OCI-LY7 (cell line): ENCODE measurements at regions not wholly inside any gene's neighbourhood (a gene's known extent, or its start where the extent isn't known, plus 50 kb on each side); places are given as distances from the start of the nearest gene placed in this dataset.

ENCODE experiments used
- BruUV-seq: library from RNA; stranded (reverse); fragments of 400-500 nt; replicated peaks from 2 replicates; lab custom pipeline; 2021; lab: Mats Ljungman, UMichigan
- CTCF ChIA-PET: fragments of 300-600 bp; sonication (Branson Sonifier 250); formaldehyde crosslinking; loops from one replicate; lab custom pipeline; 2022; ENCODE audit warnings: antibody characterized with exemption; ENCODE audit not compliant: unreplicated experiment; lab: Charles Lee
- POLR2A ChIA-PET: fragments of 300-600 bp; sonication (Branson Sonifier 250); formaldehyde crosslinking; loops from one replicate; lab custom pipeline; 2022; ENCODE audit warnings: antibody characterized with exemption; lab: Charles Lee
- DNase-seq: peaks from one replicate; pipeline ENCODE4 v3.0.0-alpha.2; 2015; ENCODE audit warnings: low spot score
- H2AFZ ChIP-seq: fragments of 200-600 bp; sonication (generic), shearing (Covaris generic); 2 replicates; pipeline ENCODE4 v1.6.1; 2014; ENCODE audit warnings: mild to moderate bottlenecking, antibody characterized with exemption, low read length, moderate library complexity
- H3K27ac ChIP-seq: fragments of 200-600 bp; sonication (generic); 2 replicates; pipeline ENCODE4 v1.5.1; 2014; ENCODE audit warnings: mixed run types, low read depth, mild to moderate bottlenecking, moderate library complexity, low read length, inconsistent platforms; ENCODE audit not compliant: poor library complexity, severe bottlenecking
- H3K36me3 ChIP-seq: fragments of 200-600 bp; sonication (generic); 2 replicates; pipeline ENCODE4 v1.6.1; 2014; ENCODE audit warnings: mild to moderate bottlenecking, antibody characterized with exemption, low read length, moderate library complexity, mixed read lengths; ENCODE audit not compliant: insufficient read depth
- H3K4me1 ChIP-seq: fragments of 200-600 bp; sonication (generic); 2 replicates; pipeline ENCODE4 v1.5.1; 2014; ENCODE audit warnings: mild to moderate bottlenecking, low read length; ENCODE audit not compliant: insufficient read depth, poor library complexity, severe bottlenecking
- H3K4me2 ChIP-seq: fragments of 200-600 bp; sonication (generic); 2 replicates; pipeline ENCODE4 v1.6.1; 2014; ENCODE audit warnings: mild to moderate bottlenecking, low read length
- H3K4me3 ChIP-seq: fragments of 200-600 bp; sonication (generic); 2 replicates; pipeline ENCODE4 v1.5.1; 2014; ENCODE audit warnings: mild to moderate bottlenecking, low read depth, low read length; ENCODE audit not compliant: poor library complexity, severe bottlenecking
- H3K79me2 ChIP-seq: fragments of 200-600 bp; sonication (generic); 2 replicates; pipeline ENCODE4 v1.6.1; 2016; ENCODE audit warnings: low read depth, mild to moderate bottlenecking, low read length, moderate library complexity, mixed read lengths; ENCODE audit not compliant: insufficient read depth
- H3K9me2 ChIP-seq: fragments of 200-600 bp; sonication (generic); 2 replicates; pipeline ENCODE4 v1.6.1; 2016; ENCODE audit warnings: mild to moderate bottlenecking, low read length, mixed read lengths; ENCODE audit not compliant: insufficient read depth
- H3K9me3 ChIP-seq: fragments of 200-600 bp; sonication (generic); 2 replicates; pipeline ENCODE4 v1.6.1; 2014; ENCODE audit warnings: mild to moderate bottlenecking, mixed run types, low read length, mixed read lengths
- H4K20me1 ChIP-seq: fragments of 200-600 bp; sonication (generic); 2 replicates; pipeline ENCODE4 v1.6.1; 2014; ENCODE audit warnings: mild to moderate bottlenecking, antibody characterized with exemption, low read length, moderate library complexity, mixed read lengths; ENCODE audit not compliant: insufficient read depth
- CTCF ChIP-seq: fragments of 200-600 bp; sonication (generic); conservative IDR thresholded peaks from 2 replicates; pipeline ENCODE4 v1.5.1; 2014; ENCODE audit warnings: mild to moderate bottlenecking, antibody characterized with exemption, low read length, moderate library complexity, mixed read lengths
- EZH2phosphoT487 ChIP-seq: fragments of 200-600 bp; sonication (generic); IDR thresholded peaks from 2 replicates; pipeline ENCODE4 v1.6.1; 2018; ENCODE audit warnings: low read depth, borderline replicate concordance, mild to moderate bottlenecking, mixed run types, antibody characterized with exemption, low read length, moderate library complexity, mixed read lengths
- intact Hi-C: fragments of 100-400 bp; cut with micrococcal nuclease; formaldehyde crosslinking; loops from one replicate; pipeline ENCODE4 v1.10.0; 2022; ENCODE audit not compliant: unreplicated experiment

- no peaks in the 10 kb centered on the region for H4K20me1 ChIP-seq
- ChIA-PET POLR2A (no interaction called here), CTCF (no interaction called here)
- no TSS peak for BruUV-seq
- DNase-seq, result no peak
- H3K36me3 ChIP-seq, result no peaks in the 10 kb centered on the region
- H3K4me2 ChIP-seq, result no peak overlapping the region
- no peaks in the 10 kb centered on the region for H3K4me1 ChIP-seq
- no peak overlapping the region for H3K4me3 ChIP-seq
- H3K9me2 ChIP-seq, result no peaks in the 10 kb centered on the region
- no peak for TF ChIP-seq EZH2phosphoT487
- no peak for TF ChIP-seq CTCF
- H2AFZ ChIP-seq, result no peak overlapping the region
- intact Hi-C loops, result no loop called here
- no peaks in the 10 kb centered on the region for H3K79me2 ChIP-seq
- no peak overlapping the region for H3K27ac ChIP-seq
- H3K9me3 ChIP-seq, result no peaks in the 10 kb centered on the region
These were observed 61.5 kb downstream of the ZIC5 start for GRCh38 chr13:99909836-99910619.

DNA sequence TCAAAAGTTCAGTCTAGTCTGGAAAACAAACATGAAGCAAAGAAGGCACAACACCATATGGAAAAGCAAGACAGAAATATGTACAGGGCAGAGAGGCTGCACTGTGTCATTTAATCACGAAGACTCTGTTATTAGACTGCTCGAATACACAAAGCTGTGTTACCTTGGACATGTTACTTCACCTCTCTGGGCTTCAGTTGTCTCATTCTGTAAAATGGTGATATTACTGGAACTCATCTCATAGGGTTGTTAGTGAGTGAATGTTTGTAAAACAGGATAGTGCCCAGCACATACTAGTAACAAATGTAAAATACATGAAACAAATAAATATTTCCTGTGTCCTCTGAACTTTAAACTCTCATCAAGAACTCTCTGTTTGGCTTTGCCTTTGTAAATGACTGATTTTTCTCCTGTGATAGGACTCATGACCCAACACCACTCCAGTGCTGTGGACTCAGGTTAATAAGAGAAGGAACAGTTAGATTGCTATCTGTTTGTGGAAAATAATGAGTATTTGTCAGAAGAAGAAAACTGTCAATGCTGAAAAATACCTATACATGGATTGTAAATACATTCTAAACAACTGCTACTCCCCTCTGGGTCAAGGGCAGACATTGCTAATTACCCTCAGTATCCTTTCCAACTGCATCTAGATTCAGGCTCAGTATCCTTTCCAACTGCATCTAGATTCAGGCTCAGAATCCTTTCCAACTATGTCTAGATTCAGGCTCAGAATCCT, 62.3 kb downstream of the ZIC5 start:
- H4K20me1 ChIP-seq, result no peaks in the 10 kb centered on the region
- TF ChIP-seq CTCF (no peak), EZH2phosphoT487 (no peak)

More for the DNA sequence above, 62.3 kb downstream of the ZIC5 start:
- intact Hi-C loops, result no loop called here
- ChIA-PET CTCF (no interaction called here), POLR2A (no interaction called here)
- Histone ChIP-seq H3K36me3 (no peaks in the 10 kb centered on the region), H3K9me3 (no peaks in the 10 kb centered on the region), H3K4me1 (no peaks in the 10 kb centered on the region), H3K27ac (no peak overlapping the region), H3K79me2 (no peaks in the 10 kb centered on the region), H3K4me3 (no peak overlapping the region), H3K9me2 (no peaks in the 10 kb centered on the region), H2AFZ (no peak overlapping the region), H3K4me2 (no peak overlapping the region)
- DNase-seq, result no peak
- BruUV-seq, result no TSS peak
